ENCODE measurements at regions not wholly inside any gene's neighbourhood (a gene's known extent, or its start where the extent isn't known, plus 50 kb on each side); places are given as distances from the start of the nearest gene placed in this dataset.

DNA sequence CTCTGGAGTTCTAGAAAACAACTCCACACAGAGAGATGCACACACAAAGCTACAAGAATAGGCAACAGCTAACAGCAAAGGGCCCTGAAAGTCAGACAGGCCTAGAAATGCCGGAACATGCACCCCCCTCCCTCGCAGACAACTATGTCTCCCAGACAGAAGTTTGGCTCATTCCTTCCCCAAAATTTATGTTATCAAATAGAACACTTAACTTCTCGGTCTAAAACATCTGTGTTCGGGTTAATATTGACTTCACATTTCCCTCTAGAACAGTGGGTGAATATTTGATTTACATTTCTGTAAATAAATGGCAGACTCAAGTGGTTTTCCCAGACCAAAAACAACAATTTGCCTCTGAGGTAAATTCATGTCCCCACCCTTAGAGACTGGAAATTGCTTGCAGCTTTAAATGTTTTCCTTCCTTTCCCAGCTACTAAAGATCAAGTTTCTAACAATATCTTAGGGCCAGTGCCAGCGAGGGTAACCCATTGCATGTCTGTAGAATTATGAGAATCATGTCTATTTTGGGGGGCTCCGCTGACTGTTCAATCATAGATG lies 92.5 kb upstream of the INHBA start:
- DNase-seq (ENCODE audit: low spot score): no peak

DNA sequence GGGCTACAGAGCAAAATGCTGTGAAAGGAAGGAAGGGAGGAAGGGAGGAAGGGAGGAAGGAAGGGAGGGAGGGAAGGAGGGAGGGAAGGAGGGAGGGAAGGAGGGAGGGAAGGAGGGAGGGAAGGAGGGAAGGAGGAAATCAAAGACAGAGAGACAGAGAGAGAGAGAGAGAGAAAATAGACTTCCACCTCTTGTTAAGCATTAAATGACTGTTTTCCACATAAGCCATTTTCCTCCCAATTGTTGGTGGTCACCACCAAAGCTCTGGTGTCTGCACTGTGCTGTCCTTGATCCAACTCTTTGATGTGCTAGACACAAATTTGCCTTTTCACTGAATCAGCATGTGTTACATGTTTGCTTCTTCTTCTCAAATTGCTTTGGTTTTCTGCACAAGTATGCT lies 90.7 kb upstream of the INHBA start:
- DNase-seq (ENCODE audit: low spot score): no peak

- no peak for DNase-seq (ENCODE audit: low spot score)
Measured at GRCh38 chr7:41792120-41792519, 89.2 kb upstream of the INHBA start.

DNA sequence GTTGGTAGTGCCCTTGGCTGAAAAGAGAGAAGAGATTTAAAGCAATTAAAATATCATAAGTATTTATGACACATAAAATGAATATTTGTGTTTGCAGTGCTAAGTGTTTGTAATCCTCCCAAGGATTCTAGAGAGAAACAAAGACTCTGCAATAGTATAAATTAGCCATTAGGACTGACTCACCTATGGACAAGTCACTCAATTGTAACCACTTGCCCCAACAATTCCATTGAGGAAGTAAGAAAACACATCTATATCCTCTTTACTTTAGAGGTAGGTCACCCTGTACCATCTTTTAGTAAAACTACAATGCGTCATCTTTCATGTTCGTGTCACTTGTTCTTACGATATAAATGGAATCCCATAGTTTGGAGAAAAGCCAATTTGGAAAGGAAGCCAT lies 85.7 kb upstream of the INHBA start:
- DNase-seq (ENCODE audit: low spot score): no peak

- no peak for DNase-seq (ENCODE audit: low spot score)
Measured at GRCh38 chr7:41787651-41788350, 84.9 kb upstream of the INHBA start.

DNA sequence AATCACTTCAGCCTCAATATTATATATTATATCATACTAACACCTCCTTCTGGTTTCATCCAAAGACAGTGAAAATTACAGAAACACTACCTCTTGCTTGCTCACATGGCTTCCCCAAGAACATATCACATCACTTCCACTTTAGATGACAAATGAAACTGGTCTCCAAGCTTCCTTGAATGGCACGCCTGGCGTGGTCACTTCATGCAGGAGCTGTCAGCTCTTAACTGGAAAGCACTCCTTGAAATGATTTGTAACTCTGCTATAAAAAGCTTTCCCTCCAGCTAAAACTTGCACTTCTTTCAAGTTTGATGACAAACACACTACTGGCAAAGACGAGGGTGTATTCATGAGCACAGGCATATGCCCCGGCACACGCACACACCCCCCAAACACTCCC lies 84.1 kb upstream of the INHBA start:
- DNase-seq (ENCODE audit: low spot score): no peak

- DNase-seq (ENCODE audit: low spot score): no peak
Measured at GRCh38 chr7:41786404-41786803, 83.5 kb upstream of the INHBA start.

GRCh38 chr7:41785840-41786239 lies 83.0 kb upstream of the INHBA start:
- no peak for DNase-seq (ENCODE audit: low spot score)

DNA sequence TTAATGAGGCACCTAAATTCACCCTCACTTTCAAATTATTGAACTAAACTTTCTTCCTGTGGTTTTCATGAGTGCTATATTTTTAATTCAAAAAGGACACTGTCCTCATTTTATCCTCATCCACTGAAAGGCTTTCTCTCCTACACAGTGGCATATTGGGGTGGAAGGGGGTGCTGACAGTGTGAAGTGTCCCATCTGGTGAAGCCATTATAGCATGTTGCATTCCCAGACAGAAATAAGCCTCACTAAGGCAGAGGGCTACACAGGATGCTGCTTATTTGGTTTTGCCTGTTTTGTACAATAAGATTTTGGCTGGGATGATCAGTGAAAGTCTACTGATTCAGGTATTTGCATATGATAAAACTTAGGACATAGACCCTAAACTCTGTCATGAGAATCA lies 82.4 kb upstream of the INHBA start:
- no peak for DNase-seq (ENCODE audit: low spot score)

- peak; percentile 24 for DNase-seq (ENCODE audit: low spot score)
Measured at GRCh38 chr7:41779918-41780317, 77.0 kb upstream of the INHBA start.

DNA sequence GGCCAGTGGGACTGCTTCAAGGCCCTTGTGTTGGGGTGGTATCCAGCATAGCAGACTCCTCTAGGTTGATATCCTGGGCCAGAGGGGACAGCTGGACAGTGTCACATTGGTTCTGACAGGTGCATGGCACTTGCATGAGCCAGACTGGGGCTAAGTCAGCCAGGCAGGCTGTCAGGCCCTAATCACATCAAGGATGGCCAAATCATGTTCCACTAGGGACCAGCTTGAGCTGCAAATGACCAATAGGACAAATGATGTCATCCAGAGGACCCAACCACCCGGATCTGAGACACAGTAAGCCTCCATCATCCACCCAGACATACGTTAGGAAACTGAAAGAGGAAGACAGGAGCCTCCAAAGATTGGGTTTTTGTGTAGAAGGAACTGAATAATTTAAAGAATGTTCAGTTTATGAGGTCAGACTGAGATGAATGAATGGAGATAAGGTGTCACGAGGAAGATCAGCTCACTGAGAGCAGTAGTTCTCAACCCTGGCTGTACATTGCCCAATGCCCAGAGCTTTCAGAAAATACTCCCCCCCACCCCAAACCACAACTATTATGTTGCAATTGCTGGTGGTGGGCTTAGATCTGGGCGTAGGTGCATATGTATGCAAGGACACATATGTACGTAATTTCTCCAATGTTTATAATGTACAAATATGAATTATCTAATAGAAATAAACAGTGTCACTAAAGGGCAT lies 75.2 kb upstream of the INHBA start:
- no peak for DNase-seq (ENCODE audit: low spot score)

- DNase-seq (ENCODE audit: low spot score): no peak
Measured at GRCh38 chr7:41774966-41775365, 72.1 kb upstream of the INHBA start.

- DNase-seq (ENCODE audit: low spot score): no peak
Measured at GRCh38 chr7:41773756-41774155, 70.9 kb upstream of the INHBA start.

GRCh38 chr7:41771717-41772116 lies 68.8 kb upstream of the INHBA start:
- no peak for DNase-seq (ENCODE audit: low spot score)

DNA sequence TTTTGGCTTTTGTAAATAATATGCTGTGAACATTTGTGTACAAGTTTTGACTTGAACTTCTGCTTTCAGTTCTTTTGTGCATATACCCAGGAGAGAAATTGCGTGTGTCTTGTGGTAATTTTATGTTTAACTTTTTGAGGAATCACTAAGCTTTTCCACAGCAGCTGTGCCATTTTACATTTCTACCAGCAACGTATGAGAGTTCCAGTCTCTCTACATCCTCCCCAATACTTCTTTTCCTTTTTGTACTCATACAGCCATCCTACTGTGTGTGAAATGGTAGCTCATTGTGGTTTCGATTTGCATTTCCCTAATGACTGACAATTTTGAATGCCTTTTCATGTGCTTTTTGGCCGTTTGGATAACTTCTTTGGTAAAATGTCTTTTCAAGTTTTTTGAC lies 66.3 kb upstream of the INHBA start:
- DNase-seq (ENCODE audit: low spot score): no peak

- DNase-seq (ENCODE audit: low spot score): no peak
Measured at GRCh38 chr7:41763626-41764025, 60.7 kb upstream of the INHBA start.

GRCh38 chr7:41762641-41763040 lies 59.8 kb upstream of the INHBA start:
- no peak for DNase-seq (ENCODE audit: low spot score)

GRCh38 chr7:41760293-41760692 lies 57.4 kb upstream of the INHBA start:
- DNase-seq (ENCODE audit: low spot score): no peak

DNA sequence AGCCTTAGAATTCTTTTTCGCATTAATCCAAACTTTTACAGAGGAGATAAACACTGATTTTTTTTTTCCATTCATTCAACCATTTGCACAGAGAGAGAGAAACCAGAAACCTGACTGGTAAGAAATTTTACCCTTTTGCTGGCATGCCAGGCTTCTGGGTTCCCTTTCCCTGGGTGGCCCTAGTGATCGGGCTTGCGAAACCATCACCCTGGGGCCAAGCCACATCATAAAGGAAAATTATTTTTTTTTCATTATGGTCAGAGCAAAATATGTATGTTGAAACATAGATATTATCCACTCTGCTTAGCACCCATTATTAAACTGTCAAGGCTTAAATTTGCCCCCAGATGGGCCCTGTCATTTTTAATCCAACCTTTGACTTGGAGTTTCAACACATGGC lies 55.4 kb upstream of the INHBA start:
- DNase-seq (ENCODE audit: low spot score): no peak

GRCh38 chr7:41756650-41757182 lies 53.8 kb upstream of the INHBA start:
- no peak for DNase-seq (ENCODE audit: low spot score)

- no peak for DNase-seq (ENCODE audit: low spot score)
Measured at GRCh38 chr7:41755096-41755495, 52.2 kb upstream of the INHBA start.

DNA sequence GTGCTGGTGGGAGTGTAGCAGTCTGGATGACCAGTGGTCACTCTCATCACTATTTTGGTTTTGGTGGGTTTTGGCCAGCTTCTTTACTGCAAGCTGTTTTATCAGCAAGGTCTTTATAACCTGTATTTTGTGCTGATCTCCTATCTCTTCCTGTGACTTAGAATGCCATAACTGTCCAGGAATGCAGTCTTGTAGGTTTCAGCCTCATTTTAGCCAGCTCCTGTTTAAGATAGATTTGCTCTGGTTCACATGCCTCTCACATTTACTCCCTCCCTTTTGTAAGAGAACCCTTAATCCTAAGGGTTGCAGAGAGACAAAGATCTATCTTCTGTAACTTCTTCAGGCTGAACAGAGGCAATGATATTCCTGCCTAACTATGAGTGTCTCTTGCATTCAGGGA lies 51.2 kb upstream of the INHBA start:
- no peak for DNase-seq (ENCODE audit: low spot score)

Data from putamen (tissue), 1 donor.